Erythroblast (primary cell): ENCODE measurements at regions not wholly inside any gene's neighbourhood (a gene's known extent, or its start where the extent isn't known, plus 50 kb on each side); places are given as distances from the start of the nearest gene placed in this dataset.

Source experiments
- GATA1 ChIP-seq: IDR thresholded peaks from 2 replicates; pipeline ENCODE4 v1.6.1; 2011; ENCODE audit warnings: low read depth, mild to moderate bottlenecking, control low read depth, low read length, moderate library complexity
- POLR2A ChIP-seq: IDR thresholded peaks from 2 replicates; pipeline ENCODE4 v1.6.1; 2011; ENCODE audit warnings: mild to moderate bottlenecking, low read length

DNA sequence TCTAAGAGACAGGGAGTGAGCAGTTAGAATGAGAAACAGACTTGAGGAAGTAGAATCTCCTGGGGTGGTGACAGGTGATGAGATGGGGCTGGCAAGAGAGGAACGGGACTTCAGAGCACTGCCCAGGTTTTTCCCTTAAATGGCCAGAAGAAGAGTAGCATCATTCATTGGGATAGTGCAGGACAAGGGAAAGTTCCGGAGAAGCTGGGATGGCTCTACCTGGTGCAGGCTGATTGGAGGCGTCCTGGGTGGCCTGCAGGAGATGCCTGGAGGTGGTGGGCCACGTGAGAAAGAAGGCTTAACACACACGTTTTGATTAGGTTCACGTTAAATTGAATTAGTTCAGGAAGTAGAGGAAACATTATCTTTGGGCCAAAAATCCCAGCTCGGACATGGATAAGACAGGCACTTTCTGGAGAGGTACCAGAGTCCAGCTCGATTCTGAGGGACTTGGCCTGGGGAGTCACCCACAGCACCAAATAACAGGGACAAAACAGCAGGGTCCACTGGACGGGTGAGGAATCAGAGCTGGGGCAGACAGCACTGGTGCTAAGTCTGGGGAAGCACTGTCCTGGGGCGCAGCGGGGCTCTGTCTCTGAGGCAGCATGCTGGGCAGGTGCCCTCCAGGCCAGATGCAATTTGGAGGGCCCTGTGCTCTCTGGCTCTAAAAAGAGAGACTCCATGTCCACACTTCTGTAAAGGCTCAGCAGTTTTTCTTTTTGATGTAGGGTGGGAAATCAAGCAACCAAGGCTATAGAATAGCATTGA, 512.3 kb upstream of the RAB6C start:
- TF ChIP-seq POLR2A (no peak), GATA1 (no peak)
